HepG2 (cell line): ENCODE measurements at regions not wholly inside any gene's neighbourhood (a gene's known extent, or its start where the extent isn't known, plus 50 kb on each side); places are given as distances from the start of the nearest gene placed in this dataset.

Experiments used
- BHLHE40 ChIP-seq: IDR thresholded peaks from 2 replicates; pipeline ENCODE4 v1.6.1; 2011; ENCODE audit warnings: low read length, improper control_type of control experiment
- ELF4 ChIP-seq: sonication (generic); formaldehyde crosslinking; IDR thresholded peaks from 2 replicates; pipeline ENCODE4 v1.5.0; 2020; ENCODE audit warnings: missing genetic modification reagents, mild to moderate bottlenecking, moderate library complexity, borderline replicate concordance
- EZH2 ChIP-seq: conservative IDR thresholded peaks from 2 replicates; pipeline ENCODE4 v1.6.1; 2012; ENCODE audit warnings: mild to moderate bottlenecking, low read depth, low read length, moderate library complexity
- GABPA ChIP-seq, 2 experiments: IDR thresholded peaks; 2 replicates each; pipeline ENCODE4 v1.6.1; 2011 to 2016; ENCODE audit warnings: low read depth in 2 of 2, low read length in 1 of 2, missing biosample characterization in 1 of 2, missing genetic modification characterization in 1 of 2
- HES4 ChIP-seq: sonication (generic); formaldehyde crosslinking; IDR thresholded peaks from 2 replicates; pipeline ENCODE4 v1.9.0; 2021; ENCODE audit warnings: mild to moderate bottlenecking, missing genetic modification reagents, borderline replicate concordance
- HIVEP1 ChIP-seq: sonication (generic); formaldehyde crosslinking; IDR thresholded peaks from 2 replicates; pipeline ENCODE4 v1.4.0; 2020; ENCODE audit warnings: mild to moderate bottlenecking, missing genetic modification reagents
- HMGA1 ChIP-seq: sonication (generic); formaldehyde crosslinking; conservative IDR thresholded peaks from 2 replicates; pipeline ENCODE4 v1.4.0; 2020; ENCODE audit warnings: missing genetic modification reagents
- JUN ChIP-seq: sonication (generic); formaldehyde crosslinking; IDR thresholded peaks from 2 replicates; pipeline ENCODE4 v1.4.0; 2020; ENCODE audit warnings: mild to moderate bottlenecking, missing genetic modification reagents
- KDM1A ChIP-seq: IDR thresholded peaks from 2 replicates; pipeline ENCODE4 v1.6.1; 2016; ENCODE audit warnings: missing compliant biosample characterization
- KDM5A ChIP-seq: fragments of 200-600 bp; sonication (generic); IDR thresholded peaks from 2 replicates; pipeline ENCODE4 v1.7.0; 2018; ENCODE audit warnings: antibody characterized with exemption, mild to moderate bottlenecking, low read length, borderline replicate concordance
- SP2 ChIP-seq: sonication (generic); formaldehyde crosslinking; IDR thresholded peaks from 2 replicates; pipeline ENCODE4 v1.5.1; 2020; ENCODE audit warnings: mild to moderate bottlenecking, missing genetic modification reagents
- ZMYM3 ChIP-seq: sonication (generic); formaldehyde crosslinking; IDR thresholded peaks from 2 replicates; pipeline ENCODE4 v1.5.1; 2020; ENCODE audit warnings: mild to moderate bottlenecking, missing genetic modification reagents

DNA sequence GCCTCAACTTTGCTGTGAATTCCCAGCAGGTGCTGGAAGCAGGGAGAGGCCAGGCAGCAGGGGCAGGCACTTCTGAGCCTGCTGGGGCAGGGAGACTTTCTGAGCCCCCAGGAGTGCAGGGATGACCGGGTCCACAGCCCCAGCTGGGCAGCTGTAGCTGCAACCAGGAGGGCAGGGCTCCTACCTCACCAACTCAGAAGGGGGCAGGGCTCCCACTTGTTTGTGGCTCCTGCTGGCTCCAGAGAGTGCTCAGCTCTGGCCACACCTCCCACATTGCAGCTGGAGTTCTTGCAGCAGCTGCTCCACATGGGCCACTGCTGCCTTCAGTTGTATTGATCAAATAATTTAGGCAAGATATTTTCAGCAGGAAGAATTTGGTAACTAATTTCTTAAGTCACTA, 812.3 kb downstream of the NSUN3 start:
- TF ChIP-seq HIVEP1 (CRISPR knock-in tag) (no peak), BHLHE40 (no peak), ELF4 (CRISPR knock-in tag) (no peak), KDM5A (no peak), GABPA (IDR thresholded peaks at IDR 0.05; ENCODE audit: low read depth, low read length) (no peak), GABPA (CRISPR knock-in tag; IDR thresholded peaks at IDR 0.05; ENCODE audit: low read depth) (no peak), EZH2 (no peak), HMGA1 (CRISPR knock-in tag) (no peak), JUN (CRISPR knock-in tag) (no peak), KDM1A (no peak), HES4 (CRISPR knock-in tag) (no peak), ZMYM3 (CRISPR knock-in tag) (no peak), SP2 (CRISPR knock-in tag) (no peak)
